ENCODE measurements at regions not wholly inside any gene's neighbourhood (a gene's known extent, or its start where the extent isn't known, plus 50 kb on each side); places are given as distances from the start of the nearest gene placed in this dataset.
"Not testable (repeated sequence)": the region's sequence is repeated elsewhere in the genome, so short reads cannot be mapped to it uniquely, and the experiment has no call there.

DNA sequence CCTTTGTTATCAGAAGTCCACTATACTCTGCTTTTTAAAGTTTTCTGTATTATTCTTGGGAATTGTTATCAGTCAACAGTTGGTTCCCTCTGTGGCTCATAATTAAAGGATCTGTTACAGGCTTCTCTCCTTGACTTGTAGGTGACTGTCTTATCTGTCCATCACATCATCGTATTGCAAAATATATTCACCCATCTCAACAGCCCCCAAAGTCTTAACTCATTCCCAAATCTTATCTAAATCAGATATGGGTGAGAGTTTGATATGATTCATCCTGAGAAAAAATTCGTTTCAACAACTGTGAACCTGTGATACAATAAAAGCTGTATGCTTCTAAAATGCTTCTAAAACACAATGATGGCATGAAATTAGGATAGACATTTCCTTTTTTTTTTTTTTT is 1245.6 kb upstream of the RAG2 start:
- DNase-seq: no peak

DNA sequence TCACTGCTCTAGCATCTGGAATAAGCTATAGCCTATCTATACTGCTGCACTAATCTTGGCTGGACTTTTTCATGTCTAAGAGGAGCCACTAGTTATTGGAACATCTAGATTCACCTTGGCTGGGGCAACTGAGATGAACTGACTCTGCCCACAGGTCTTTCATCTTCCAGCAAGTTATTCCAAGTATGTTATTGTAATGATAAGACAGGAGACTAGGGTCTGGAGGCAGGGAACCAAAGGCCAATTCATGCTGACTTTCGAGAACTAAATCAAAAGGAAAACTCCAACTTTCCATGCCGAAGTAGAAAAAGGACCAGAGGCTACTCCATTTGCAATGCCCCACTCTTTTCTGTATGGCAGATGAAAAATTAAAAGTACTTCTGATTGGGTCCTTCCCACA is 1243.0 kb upstream of the RAG2 start:
- DNase-seq: no peak

DNA sequence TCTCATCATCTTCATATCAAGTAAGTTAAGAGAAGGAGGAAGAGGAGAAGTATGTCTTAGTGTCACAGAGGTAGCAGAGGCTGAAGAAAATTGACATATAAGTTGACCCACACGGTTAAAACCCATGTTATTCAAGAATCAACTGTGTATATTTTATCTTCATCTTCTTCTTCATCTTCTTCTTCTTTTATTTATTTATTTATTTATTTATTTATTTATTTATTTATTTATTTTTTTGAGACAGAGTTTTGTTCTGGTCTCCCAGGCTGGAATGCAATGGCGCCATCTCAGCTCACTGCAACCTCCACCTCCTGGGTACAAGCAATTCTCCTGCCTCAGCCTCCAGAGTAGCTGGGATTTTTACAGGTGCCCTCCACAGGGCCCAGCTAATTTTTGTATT is 1242.3 kb upstream of the RAG2 start:
- not testable (repeated sequence) for DNase-seq

DNA sequence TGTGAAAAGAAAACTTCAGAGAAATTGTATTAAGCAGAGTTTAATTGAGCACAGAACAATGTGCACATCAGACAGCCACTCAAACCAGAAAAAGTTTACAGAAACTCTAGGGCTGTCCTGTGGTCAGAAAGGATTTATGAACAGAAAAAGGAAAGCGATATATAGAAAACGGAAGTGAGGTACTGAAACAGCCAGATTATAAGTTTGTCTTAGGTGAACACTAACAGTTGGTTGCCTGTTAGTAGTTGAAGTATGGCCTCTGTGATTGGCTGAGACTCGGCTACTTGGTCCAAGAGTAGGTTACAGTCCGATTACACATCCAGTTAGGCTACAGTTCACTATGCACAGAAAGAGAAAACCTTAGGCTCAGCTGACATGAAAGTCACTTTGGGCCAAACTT is 1232.5 kb upstream of the RAG2 start:
- DNase-seq: no peak

DNA sequence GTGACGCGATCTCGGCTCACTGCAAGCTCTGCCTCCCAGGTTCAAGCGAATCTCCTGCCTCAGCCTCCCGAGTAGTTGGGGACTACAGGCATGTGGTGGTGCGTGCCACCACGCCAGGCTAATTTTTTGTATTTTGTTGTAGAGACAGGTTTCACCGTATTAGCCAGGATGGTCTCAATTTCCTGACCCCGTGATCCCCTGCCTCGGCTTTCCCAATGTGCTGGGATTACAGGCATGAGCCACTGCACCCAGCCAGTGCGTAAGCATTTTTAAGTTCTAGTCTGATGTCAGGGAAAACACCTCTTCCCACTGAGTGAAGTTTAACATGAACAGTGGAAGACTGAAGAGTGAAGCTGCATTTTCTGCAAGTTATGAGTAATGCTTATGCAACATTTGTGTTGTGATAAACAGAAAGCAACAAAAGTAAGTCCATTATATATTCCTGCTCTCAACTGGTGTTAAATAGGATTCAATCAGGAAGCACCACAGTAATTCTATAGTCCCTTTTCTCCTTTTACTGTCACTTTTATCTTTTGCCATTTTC is 1219.8 kb upstream of the RAG2 start:
- no peak for DNase-seq

DNA sequence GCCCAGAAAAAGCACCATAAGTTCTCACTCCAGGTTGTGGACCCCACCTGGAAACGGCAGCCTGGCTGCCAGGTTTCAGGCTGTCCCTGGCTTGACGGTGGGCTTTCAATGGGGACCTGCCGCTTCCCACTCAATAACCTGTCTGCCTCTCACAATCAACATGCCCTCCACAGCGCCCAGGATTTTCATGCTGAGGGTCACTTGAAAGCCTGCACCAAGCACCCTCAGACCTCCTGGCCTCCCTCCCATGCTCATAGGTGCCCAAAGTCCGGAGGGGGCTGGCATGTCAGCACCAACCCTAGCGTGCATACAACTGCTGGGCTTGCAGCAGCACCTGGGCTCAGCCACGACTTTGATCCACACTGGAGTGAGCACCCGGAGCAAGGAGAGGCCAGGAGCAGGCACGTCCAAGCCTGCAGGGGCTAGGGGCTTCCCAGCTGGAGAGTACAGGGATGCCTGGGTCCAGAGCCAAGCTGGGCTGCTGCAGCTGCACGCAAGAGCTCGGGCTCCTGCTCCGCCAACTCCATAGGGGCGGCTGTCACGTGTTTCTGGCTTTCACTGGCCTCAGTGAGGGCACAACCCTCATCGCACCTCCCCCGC is 1214.3 kb upstream of the RAG2 start:
- peak; percentile 61 for DNase-seq

DNA sequence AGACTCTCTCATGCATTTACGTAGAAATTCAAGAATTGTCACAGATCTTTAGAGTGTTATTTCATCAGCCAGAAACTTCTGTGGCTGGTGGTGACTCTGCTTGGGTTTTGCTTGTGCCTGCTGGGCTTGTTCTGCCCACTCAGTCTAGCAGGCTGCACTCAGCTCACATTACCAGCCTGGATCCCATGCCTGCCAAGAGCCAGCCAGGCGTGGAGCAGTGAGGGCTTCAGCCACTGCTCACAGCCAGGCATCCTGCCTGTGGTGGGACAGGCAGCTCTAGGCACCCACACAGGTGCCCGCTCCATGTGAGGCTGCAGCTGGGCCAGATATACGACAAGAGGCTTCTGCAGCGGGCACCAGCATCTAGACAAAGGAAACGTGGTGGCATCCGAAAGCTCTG is 1213.3 kb upstream of the RAG2 start:
- no peak for DNase-seq

DNA sequence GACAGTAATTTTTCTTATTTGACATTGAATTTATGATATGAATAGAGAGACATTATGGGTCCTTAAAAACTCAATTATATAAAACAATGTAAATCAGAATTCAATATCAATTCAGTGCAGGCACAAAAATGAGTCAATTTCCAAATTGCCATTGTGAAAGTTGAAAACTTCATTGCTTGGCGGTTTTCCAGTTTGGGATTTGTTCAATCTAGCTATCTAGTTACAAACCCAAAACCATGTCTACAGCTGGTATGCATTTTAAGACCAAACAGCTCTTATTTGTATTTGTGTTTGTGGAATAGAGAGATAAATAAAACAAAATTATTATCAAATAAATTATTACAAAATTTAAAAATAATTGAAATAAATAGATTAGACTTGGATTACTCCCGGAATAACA is 1206.6 kb upstream of the RAG2 start:
- DNase-seq: no peak

DNA sequence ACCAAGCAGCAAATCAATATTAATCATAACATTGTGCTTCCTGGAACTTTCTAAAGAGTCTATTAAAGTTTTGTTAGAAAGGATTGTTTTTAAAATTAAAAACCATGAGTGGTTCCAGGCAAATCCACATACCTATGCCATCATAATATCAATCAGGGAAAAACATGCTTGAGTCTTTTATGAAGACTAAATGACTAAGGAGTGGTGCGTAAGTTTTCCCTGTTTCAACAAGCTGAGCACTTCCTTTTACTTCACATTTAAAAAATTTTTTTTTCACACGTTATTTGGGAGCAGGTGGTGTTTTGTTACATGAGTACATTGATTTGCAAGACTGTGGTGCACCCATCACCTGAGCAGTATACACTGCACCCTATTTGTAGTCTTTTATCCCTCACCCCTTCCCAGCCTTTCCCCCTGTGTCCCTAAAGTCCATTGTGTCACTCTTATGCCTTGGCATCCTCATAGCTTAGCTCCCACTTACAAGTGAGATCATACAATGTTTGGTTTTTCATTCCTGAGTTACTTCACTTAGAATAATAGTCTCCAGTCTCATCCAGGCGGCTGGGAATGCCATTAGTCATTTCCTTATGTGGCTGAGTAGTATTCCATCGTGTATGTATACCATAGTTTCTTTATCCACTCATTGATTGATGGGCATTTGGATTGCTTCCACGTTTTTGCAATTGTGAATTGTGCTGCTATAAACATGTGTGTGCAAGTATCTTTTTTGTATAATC is 1190.3 kb upstream of the RAG2 start:
- no peak for DNase-seq

DNA sequence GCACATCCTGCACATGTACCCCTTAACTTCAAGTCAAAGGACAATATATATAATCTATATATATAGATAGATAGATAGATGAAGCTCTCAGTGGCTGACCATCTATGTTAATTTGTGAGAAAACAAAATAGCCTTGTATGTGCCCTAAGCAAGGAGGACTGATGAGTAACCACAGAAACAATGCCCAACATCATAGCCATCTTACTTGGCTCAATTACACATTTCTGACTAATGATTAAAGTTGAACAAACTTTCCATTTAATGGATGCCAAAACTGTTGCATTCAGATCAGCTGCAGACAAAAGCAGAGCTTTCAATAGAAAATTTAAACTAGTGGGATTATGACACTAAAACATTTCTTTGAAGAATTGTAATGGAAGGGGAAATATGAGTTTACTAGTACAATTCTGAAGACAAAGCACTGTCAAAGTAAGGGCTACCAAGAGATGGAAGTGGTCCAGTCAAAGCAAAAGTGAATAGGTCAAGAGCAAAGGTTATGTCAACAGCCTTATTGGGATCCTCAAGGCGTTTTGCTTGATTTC is 1188.2 kb upstream of the RAG2 start:
- DNase-seq: no peak

DNA sequence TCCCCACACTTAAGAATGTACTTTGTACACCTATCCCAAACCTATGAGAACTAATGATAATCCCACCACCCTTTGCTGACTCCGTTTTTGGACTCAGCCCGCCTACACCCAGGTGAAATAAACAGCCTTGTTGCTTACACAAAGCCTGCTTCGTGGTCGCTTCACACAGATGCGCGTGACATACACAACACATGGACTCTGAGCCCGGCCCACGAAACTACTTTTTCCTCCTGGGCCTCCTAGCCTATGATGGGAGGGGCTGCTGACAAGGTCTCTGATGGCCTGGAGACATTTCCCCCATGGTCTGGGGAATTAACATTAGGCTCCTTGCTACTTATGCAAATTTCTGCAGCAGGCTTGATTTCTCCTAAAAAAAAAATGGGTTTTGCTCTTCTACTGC is 1176.4 kb upstream of the RAG2 start:
- DNase-seq: no peak

DNA sequence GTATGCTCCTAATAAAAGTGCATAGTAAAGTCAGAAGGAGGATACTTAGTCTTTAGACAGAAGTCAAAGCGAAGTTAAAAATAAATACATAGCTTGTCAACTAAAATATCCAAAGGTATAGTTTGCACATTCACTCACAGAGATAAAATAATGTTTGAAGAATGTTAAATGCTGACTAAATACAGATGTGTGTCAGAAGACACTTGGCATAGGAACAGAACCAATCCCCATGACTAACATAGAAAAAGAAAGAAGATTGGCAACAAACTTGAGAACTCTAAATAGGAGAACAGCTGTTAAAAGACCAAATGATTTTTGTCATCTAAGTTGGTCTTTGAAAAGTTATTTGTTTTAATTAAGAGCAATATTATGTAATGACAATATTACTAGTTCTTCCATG is 1172.1 kb upstream of the RAG2 start:
- no peak for DNase-seq

DNA sequence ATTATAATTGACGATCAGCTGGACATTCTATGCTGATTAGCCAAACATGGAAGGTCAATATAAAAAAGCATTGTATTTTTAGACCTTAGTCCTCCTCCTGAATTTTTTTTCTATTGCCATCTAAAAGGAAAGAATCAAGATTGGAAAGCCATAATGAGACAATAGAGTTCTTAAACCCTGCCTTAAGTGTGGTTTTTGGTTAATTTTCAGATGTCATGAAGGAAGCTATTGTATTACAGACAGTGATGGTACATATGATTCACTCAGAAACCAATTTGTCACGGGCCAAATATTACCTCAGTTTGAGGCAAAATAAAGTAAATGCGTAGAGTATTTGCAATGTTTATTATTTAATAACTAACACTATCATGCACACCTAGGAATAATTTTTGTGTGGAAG is 1164.0 kb upstream of the RAG2 start:
- no peak for DNase-seq

DNA sequence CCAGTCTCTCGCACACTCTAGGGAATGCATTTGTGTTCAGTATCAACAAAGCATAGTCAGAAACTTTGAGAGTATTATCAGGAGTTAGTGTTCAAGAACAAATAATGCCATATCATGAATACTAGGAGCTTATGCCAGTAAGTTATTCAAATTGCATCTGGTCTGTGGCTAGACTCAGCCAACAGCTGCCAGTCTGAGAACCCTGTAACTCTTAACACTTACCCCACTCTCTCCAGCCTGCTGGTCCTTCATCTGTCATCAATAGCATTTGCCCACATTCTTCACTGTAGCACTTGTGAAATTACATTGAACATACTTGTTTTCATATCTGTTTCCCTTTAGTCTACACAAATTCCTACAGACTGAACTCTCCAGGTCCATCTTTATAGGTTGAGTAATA is 1157.5 kb upstream of the RAG2 start:
- no peak for DNase-seq

DNA sequence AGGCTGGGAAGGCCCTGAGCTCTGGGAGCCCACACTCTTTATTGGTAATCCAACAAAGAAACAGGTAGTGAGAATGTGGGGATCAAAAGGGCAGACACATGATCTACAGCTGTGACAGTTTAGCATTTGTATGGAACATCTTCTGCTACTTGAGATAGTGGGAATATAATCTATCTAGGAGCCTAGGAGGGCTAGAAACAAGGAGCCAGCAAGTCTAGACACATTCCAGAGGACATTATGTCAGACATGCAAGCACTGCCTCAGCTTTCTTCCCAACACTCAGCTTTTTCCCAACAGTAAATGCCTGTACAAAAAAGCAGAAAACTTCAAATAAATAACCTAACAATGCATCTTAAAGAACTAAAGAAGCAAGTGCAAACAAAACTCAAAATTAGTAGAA is 1150.6 kb upstream of the RAG2 start:
- no peak for DNase-seq

DNA sequence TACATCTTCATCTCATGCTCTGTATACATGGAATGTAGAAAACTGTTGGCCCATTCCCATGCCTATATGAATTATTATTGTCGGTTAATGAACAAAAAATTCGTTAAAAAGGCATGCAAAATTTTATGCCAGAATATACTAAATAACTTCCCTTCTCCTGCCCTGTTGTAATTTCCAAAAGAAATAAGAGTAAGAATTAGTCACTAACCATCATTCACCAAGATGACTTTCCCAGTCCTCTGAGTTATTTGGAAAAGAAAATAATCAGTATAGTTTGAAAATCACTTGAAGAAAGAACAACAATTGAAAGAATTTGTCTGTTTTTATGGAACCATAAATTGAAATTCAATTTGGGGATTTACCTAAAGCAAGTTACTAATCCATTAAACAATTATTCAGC is 1149.1 kb upstream of the RAG2 start:
- DNase-seq: no peak

DNA sequence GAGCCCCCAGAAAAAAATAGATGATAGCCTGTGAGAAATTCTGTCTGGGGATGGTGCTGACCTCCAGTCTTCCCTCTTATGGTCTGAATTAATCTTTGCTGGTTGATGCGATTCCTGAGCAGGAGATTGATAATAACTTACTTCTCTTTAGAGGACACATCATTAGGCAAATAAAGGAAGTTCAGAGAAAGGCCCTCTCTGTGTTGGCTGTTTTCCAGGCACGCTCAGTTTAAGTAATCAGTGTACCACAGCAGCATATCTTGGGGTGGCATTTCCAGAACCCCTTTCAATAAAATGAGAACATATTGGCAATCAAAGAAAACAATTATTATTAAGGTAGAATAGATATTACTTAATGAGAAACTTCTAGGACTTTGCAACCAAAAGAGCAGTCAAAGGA is 1129.3 kb upstream of the RAG2 start:
- DNase-seq: no peak

DNA sequence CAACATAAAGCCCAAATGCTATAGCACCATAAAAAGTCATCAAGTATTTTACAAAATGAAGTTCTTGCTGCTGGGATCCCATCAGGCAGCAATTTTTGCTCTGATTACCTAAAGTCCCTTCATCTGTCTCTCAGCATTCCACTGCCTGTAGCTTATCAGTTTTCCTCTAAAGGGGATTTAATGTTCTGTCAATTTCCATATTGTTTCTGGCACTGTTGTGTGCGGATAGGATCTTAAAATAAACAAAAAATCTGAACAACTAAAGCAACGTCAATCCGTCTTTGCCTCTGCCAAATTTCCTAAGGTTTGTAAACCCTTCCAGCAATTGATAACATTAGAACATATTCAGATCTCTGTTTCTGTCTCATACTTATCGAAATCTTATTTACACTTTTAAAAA is 1126.3 kb upstream of the RAG2 start:
- DNase-seq: no peak

DNA sequence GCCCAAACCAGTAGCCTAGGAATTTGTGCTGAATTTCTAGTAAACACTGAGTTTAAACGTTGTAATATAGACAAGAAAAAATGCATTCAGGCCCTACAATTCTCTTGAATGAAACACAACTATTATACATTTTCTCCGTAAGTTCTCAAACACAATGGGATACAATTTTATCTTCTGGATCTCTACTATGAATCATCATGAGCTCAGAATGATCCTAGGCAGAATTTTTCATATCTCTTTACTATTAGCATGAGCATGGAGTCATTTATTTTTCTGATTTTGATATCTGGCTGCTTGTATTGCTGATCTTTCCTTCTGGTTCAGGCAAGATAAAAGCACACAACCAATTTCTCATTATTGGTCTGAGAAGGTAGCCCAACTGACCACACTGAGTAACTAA is 1123.4 kb upstream of the RAG2 start:
- no peak for DNase-seq

DNA sequence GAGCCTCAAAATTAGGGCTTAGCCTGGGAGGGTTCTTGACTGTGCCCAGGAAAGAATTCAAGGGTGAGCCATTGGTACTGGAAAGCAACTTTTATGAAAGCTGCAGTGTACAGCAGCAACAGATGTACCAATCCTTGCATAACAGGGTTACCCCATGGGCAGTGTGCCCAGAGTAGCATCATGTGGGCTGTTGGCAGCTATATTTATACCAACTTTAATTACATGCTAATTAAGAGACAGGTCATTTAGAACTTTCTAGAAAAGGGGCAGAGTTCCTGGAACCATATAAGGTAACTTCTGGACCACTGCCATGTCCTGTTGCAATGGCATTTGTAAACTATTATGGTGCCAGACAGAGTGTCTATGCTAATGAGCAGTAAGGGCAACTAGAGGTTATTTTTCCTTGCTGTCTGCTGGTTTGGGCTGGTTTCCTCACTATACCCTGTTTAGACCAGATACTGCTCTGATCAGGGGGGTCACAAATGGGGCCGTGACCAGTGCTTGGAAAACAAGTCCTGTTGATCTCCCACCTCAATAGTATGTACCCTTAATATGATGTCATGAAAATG is 1120.5 kb upstream of the RAG2 start:
- DNase-seq: no peak

DNA sequence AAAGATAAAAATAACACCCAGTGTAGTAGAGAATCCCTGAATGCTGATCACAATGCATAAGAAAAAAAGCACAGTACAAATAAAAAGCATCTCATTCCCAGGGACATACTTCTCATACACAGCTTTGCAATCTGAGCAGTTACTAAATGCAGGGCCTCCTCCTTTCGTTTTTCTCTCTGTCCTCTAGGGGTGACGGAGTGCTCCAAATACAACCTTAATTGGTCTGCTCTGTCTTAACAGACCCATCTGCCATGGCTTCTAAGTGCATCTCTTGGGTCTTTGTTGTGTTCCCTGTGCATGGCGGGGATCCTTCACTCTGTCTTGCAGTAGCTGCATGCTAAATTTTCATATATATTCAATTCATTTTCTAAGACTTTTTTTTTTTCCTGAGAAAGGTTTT is 1114.2 kb upstream of the RAG2 start:
- DNase-seq: no peak

DNA sequence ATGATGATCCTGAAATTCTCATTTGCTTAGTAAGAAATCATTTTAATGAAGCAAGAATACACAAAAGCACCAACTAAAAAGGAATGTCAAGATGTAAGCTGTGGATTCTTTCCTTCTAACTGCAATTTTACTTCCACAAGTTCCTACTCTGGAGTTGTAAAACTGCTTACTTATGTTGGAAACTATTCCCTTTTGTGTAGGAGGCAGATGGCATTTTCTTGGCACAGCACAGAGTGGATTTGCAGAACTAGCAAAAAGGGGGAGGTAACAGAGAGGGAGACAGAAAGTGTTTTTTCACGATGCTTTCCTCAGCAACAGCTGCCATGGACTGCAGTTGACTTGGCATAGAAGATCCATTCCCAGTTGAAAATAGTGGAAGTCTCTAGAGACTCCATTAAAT is 1112.0 kb upstream of the RAG2 start:
- no peak for DNase-seq

DNA sequence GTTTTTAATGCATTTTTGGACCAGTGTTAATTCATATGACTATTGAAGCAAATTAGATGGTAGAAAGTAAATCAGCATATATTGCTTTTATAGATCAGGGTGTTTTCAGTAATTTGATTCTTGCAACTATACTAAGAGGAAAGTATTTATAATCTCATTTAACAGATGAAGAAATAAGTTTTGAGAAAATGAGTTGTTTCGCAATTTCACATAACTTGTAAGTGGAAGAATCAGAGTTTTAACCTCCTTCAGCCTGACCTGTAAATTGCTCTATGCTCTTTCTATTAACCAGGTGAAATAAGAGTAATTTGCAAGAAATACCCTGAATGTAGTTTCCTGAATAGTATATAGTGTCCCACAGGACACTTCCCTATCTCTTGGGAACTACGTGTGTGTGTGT is 1106.8 kb upstream of the RAG2 start:
- DNase-seq: no peak

DNA sequence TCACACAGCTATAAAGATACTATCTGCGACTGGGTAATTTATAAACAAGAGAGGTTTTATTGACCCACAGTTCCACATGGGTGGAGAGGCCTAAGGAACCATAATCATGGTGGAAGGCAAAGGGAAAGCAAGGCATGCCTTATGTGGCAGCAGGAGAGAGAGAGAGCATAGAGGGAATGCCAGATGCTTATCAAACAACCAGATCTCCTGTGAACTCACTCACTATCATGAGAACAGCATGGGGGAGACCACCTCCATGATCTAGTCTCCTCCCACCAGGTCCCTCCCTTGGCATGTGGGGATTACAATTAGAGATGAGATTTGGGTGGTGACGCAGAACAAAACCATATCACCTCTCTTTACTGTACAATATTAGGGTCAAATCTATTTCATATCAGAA is 1101.6 kb upstream of the RAG2 start:
- DNase-seq: no peak

Data from activated effector memory CD4-positive, alpha-beta T cell treated with anti-CD3 and anti-CD28 coated beads, Interleukin-2, amount 50 U/mL, for 16 hours (primary cell).